K562 (cell line): ENCODE measurements at regions not wholly inside any gene's neighbourhood (a gene's known extent, or its start where the extent isn't known, plus 50 kb on each side); places are given as distances from the start of the nearest gene placed in this dataset.

Source experiments
- ATAC-seq: fragments of 200-7000 bp; cut with Tn5 transposase; 3 replicates; pipeline ENCODE4 v1.9.1; 2020; ENCODE audit warnings: moderate library complexity
- BruUV-seq: library from RNA; stranded (reverse); fragments of 400-500 nt; replicated peaks from 2 replicates; lab custom pipeline; 2021; lab: Mats Ljungman, UMichigan
- CTCF ChIA-PET: fragments of 300-600 bp; formaldehyde crosslinking; extraction: SDS; loops from one replicate; lab custom pipeline; 2021; ENCODE audit warnings: low intra/inter-chr PET ratio; lab: Yijun Ruan, JAX
- POLR2A ChIA-PET: fragments of 300-600, 350-650 bp; sonication (Branson Sonifier 250); formaldehyde crosslinking; extraction: SDS; loops from one replicate; lab custom pipeline; 2021; ENCODE audit warnings: antibody characterized with exemption, inconsistent platforms; lab: Yijun Ruan, JAX
- DNase-seq, 4 experiments: peaks; one replicate each; pipeline versions ENCODE4 v3.0.0 to v3.0.0-alpha.2; 2011 to 2018; ENCODE audit warnings: low spot score in 3 of 4, mixed read lengths in 3 of 4; ENCODE audit errors: extremely low read depth in 1 of 4
- FAIRE-seq: peaks from 2 replicates; lab custom pipeline; 2011; peaks lifted over from hg19 to GRCh38; lab: Jason Lieb, UNC
- H2AFZ ChIP-seq: 2 replicates; pipeline ENCODE4 v1.6.0; 2011; ENCODE audit warnings: low read depth, low read length, control low read depth, inconsistent platforms
- H3K27ac ChIP-seq: fragments of 200-600 bp; 3 replicates; pipeline ENCODE4 v1.8.0; 2011; ENCODE audit warnings: low read depth, mild to moderate bottlenecking, control low read depth, inconsistent platforms, low read length, moderate library complexity, mixed read lengths; ENCODE audit errors: extremely low read depth
- H3K27me3 ChIP-seq, 2 experiments: fragments of 300-600 bp in 1 of 2; 2 replicates in 1 of 2; 3 replicates in 1 of 2; pipeline versions ENCODE4 v1.6.0 to v1.8.0; 2011; ENCODE audit warnings: inconsistent platforms in 2 of 2, low read length in 2 of 2, mild to moderate bottlenecking in 1 of 2, mixed read lengths in 1 of 2, moderate library complexity in 1 of 2; ENCODE audit not compliant: control insufficient read depth in 2 of 2, insufficient read depth in 2 of 2
- H3K36me3 ChIP-seq: fragments of 300-600 bp; 3 replicates; pipeline ENCODE4 v1.8.0; 2011; ENCODE audit warnings: mild to moderate bottlenecking, low read length, inconsistent platforms; ENCODE audit not compliant: control insufficient read depth, insufficient read depth
- H3K4me1 ChIP-seq, 2 experiments: fragments of 200-600 bp in 1 of 2; replicated peaks in 1 of 2; 2 replicates in 1 of 2; 3 replicates in 1 of 2; pipeline versions ENCODE4 v1.5.1 to v1.8.0; 2011; ENCODE audit warnings: inconsistent platforms in 2 of 2, low read length in 2 of 2, mild to moderate bottlenecking in 1 of 2, mixed read lengths in 1 of 2, moderate library complexity in 1 of 2; ENCODE audit not compliant: control insufficient read depth in 2 of 2, insufficient read depth in 2 of 2
- H3K4me2 ChIP-seq: 2 replicates; pipeline ENCODE4 v1.6.1; 2011; ENCODE audit warnings: low read length, control low read depth, inconsistent platforms, mixed read lengths; ENCODE audit not compliant: insufficient read depth
- H3K4me3 ChIP-seq: fragments of 200-600 bp; sonication (generic), shearing (Covaris generic); 2 replicates; pipeline ENCODE4 v1.5.1; 2016; ENCODE audit warnings: control low read depth, inconsistent platforms
- H3K79me2 ChIP-seq: fragments of 200-600 bp; 3 replicates; pipeline ENCODE4 v1.8.0; 2011; ENCODE audit warnings: low read length, inconsistent platforms; ENCODE audit not compliant: control insufficient read depth, insufficient read depth
- H3K9ac ChIP-seq, 2 experiments: 2 replicates each; pipeline versions ENCODE4 v1.6.0 to v1.6.1; 2011; ENCODE audit warnings: low read depth in 2 of 2, low read length in 2 of 2, control low read depth in 1 of 2, inconsistent platforms in 1 of 2, mild to moderate bottlenecking in 1 of 2, mixed read lengths in 1 of 2; ENCODE audit not compliant: insufficient read depth in 1 of 2
- H3K9me1 ChIP-seq: one replicate; pipeline ENCODE4 v1.6.0; 2011; ENCODE audit warnings: inconsistent platforms, mild to moderate bottlenecking, low read length, moderate library complexity; ENCODE audit not compliant: control insufficient read depth, insufficient read depth
- H3K9me3 ChIP-seq: replicated peaks from 2 replicates; pipeline ENCODE4 v1.5.1; 2011; ENCODE audit warnings: low read depth, low read length, inconsistent platforms; ENCODE audit not compliant: control insufficient read depth, insufficient read depth
- H4K20me1 ChIP-seq: replicated peaks from 2 replicates; pipeline ENCODE4 v1.6.1; 2011; ENCODE audit warnings: low read length, inconsistent platforms, mixed read lengths; ENCODE audit not compliant: control insufficient read depth, insufficient read depth
- E2F8 ChIP-seq: fragments of 450-650 bp; IDR thresholded peaks from 2 replicates; pipeline ENCODE4 v1.7.1; 2018; ENCODE audit warnings: mild to moderate bottlenecking, low read depth; ENCODE audit not compliant: partially characterized antibody
- ELF1 ChIP-seq: fragments of 200-800 bp; sonication (Bioruptor generic); IDR thresholded peaks from 2 replicates; pipeline ENCODE4 v1.6.1; 2016; ENCODE audit warnings: missing genetic modification characterization, missing compliant biosample characterization
- ERF ChIP-seq: fragments of 450-650 bp; formaldehyde crosslinking; IDR thresholded peaks from 2 replicates; pipeline ENCODE4 v1.4.0; 2020; ENCODE audit warnings: mild to moderate bottlenecking, mixed read lengths
- PHF21A ChIP-seq: fragments of 450-650 bp; IDR thresholded peaks from 2 replicates; pipeline ENCODE4 v1.6.1; 2017; ENCODE audit warnings: low read depth, borderline replicate concordance
- SMARCC2 ChIP-seq: fragments of 450-650 bp; IDR thresholded peaks from 2 replicates; pipeline ENCODE4 v1.6.1; 2017; ENCODE audit warnings: antibody characterized with exemption, moderate library complexity, mild to moderate bottlenecking, low read depth
- STAT5A ChIP-seq: IDR thresholded peaks from 2 replicates; pipeline ENCODE4 v1.6.1; 2012; ENCODE audit warnings: low read length, inconsistent platforms, borderline replicate concordance
- TCF3 ChIP-seq: sonication (generic); formaldehyde crosslinking; IDR thresholded peaks from 2 replicates; pipeline ENCODE4 v1.4.0; 2020; ENCODE audit warnings: mild to moderate bottlenecking, missing genetic modification reagents
- ZBTB12 ChIP-seq: fragments of 250-450 bp; sonication (Bioruptor Pico); IDR thresholded peaks from 2 replicates; pipeline ENCODE4 v1.4.0; 2020
- ZBTB8A ChIP-seq: fragments of 450-650 bp; IDR thresholded peaks from 2 replicates; pipeline ENCODE4 v1.6.1; 2018; ENCODE audit warnings: mild to moderate bottlenecking, moderate library complexity; ENCODE audit not compliant: partially characterized antibody
- ZNF121 ChIP-seq: sonication (generic); formaldehyde crosslinking; conservative IDR thresholded peaks from 2 replicates; pipeline ENCODE4 v1.8.0; 2022; ENCODE audit warnings: missing genetic modification reagents
- ZNF282 ChIP-seq: sonication (generic); formaldehyde crosslinking; IDR thresholded peaks from 2 replicates; pipeline ENCODE4 v1.8.1; 2023; ENCODE audit warnings: missing genetic modification reagents
- ZNF311 ChIP-seq: fragments of 250-450 bp; sonication (Bioruptor Pico); IDR thresholded peaks from 2 replicates; pipeline ENCODE4 v1.4.0; 2020; ENCODE audit warnings: mild to moderate bottlenecking, moderate library complexity
- ZNF444 ChIP-seq: fragments of 250-450 bp; sonication (Bioruptor Pico); IDR thresholded peaks from 2 replicates; pipeline ENCODE4 v1.4.0; 2020; ENCODE audit warnings: mild to moderate bottlenecking, moderate library complexity
- WGBS: fragments of 100-300 bp; shearing (Covaris generic); methylation state at CpG from one replicate; pipeline ENCODE4 v1.1.6; 2016; ENCODE audit warnings: low coverage, mixed read lengths; ENCODE audit not compliant: insufficient coverage; ENCODE audit errors: missing lambda C conversion rate; 5-methylcytosine and 5-hydroxymethylcytosine counted together
- in situ Hi-C: fragments of 300-500 bp; cut with MboI; formaldehyde crosslinking; loops from 4 replicates; pipeline ENCODE4 v1.15.0; 2018; ENCODE audit warnings: inconsistent platforms, mixed read lengths
- intact Hi-C: fragments of 100-400 bp; cut with micrococcal nuclease; formaldehyde crosslinking; loops from 2 replicates; pipeline ENCODE4 v1.14.2; 2022

- TF ChIP-seq ZBTB8A (no peak), ERF (CRISPR knock-in tag) (no peak), SMARCC2 (no peak)
These were observed 102.1 kb downstream of the ZWINT start (continued) for GRCh38 chr10:56258991-56259390.

GRCh38 chr10:56258378-56258777 is 102.7 kb downstream of the ZWINT start:
- Histone ChIP-seq H3K9me3 (no peaks in the 10 kb centered on the region), H3K4me1 (no peaks in the 10 kb centered on the region), H3K9ac (no peak overlapping the region), H3K27ac (no peak overlapping the region), H3K36me3 (no peaks in the 10 kb centered on the region), H4K20me1 (no peaks in the 10 kb centered on the region), H2AFZ (no peak overlapping the region), H3K4me2 (no peak overlapping the region), H3K27me3 (no peaks in the 10 kb centered on the region), H3K79me2 (no peaks in the 10 kb centered on the region), H3K4me3 (no peak overlapping the region), H3K9me1 (no peaks in the 10 kb centered on the region)
- in situ Hi-C loops = no loop called here
- ChIA-PET POLR2A (no interaction called here), CTCF (no interaction called here)
- no peak for TF ChIP-seq ELF1 (tag)
- no peak for TF ChIP-seq PHF21A
- no peak for TF ChIP-seq TCF3
- TF ChIP-seq ZNF282 (CRISPR knock-in tag) = no peak
- TF ChIP-seq ZNF311 (CRISPR knock-in tag) = no peak
- no peak for TF ChIP-seq ZBTB12 (CRISPR knock-in tag)
- TF ChIP-seq ZNF444 (CRISPR knock-in tag) = no peak
- TF ChIP-seq E2F8 = no peak
- no peak for TF ChIP-seq ZNF121 (CRISPR knock-in tag)
- no peak for TF ChIP-seq STAT5A
- BruUV-seq = no TSS peak
- intact Hi-C loops = no loop called here
- no peak for ATAC-seq
- 0% methylated on average over 2 of the region's 2 CpGs for WGBS
- FAIRE-seq = no peak
- no peak for DNase-seq
